ENCODE measurements at regions not wholly inside any gene's neighbourhood (a gene's known extent, or its start where the extent isn't known, plus 50 kb on each side); places are given as distances from the start of the nearest gene placed in this dataset.
"Not testable (repeated sequence)": the region's sequence is repeated elsewhere in the genome, so short reads cannot be mapped to it uniquely, and the experiment has no call there.

DNA sequence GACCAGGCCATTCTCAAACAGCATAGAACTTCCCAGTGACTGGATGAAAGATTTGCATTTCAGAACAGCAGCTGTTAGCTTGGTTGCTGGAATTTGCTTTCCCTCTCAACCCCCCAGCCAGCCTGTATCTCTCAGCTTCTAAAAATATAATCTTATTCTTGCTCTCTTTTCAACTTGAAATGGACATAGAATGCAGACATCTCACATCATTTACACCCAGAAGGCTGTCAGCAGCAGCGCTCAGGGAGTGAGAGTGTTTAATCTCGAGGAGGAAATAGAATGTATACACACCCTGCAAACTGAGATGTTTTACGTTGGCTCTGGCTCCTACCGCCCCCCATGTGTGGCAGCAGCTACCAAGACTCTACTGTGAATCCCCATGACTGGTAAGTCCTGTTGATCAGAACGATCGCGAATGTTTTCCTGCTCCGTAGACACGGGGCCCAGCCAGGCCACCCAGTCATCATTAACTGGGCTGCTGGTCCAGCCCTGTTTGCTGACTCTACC lies 163.4 kb upstream of the SLC24A3 start:
- Histone ChIP-seq H3K27ac (no peak overlapping the region), H3K4me3 (no peak overlapping the region), H3K36me3 (no peaks in the 10 kb centered on the region), H3K27me3 (no peaks in the 10 kb centered on the region), H3K9me3 (no peaks in the 10 kb centered on the region), H3K4me1 (peaks cover 0 to 3% of the 10 kb centered on the region in 2 donors)
- TF ChIP-seq POLR2A (IDR thresholded peaks at IDR 0.05) (no peak), POLR2AphosphoS5 (IDR thresholded peaks at IDR 0.05) (no peak)
- TF ChIP-seq, protein P1, sequence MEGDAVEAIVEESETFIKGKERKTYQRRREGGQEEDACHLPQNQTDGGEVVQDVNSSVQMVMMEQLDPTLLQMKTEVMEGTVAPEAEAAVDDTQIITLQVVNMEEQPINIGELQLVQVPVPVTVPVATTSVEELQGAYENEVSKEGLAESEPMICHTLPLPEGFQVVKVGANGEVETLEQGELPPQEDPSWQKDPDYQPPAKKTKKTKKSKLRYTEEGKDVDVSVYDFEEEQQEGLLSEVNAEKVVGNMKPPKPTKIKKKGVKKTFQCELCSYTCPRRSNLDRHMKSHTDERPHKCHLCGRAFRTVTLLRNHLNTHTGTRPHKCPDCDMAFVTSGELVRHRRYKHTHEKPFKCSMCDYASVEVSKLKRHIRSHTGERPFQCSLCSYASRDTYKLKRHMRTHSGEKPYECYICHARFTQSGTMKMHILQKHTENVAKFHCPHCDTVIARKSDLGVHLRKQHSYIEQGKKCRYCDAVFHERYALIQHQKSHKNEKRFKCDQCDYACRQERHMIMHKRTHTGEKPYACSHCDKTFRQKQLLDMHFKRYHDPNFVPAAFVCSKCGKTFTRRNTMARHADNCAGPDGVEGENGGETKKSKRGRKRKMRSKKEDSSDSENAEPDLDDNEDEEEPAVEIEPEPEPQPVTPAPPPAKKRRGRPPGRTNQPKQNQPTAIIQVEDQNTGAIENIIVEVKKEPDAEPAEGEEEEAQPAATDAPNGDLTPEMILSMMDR (IDR thresholded peaks at IDR 0.05), result no peak
- DNase-seq (ENCODE audit: low spot score in 2 of 2), result no peak
- intact Hi-C loops (cut with DNase I; ENCODE audit: low total_unique reads), result no loop called here

DNA sequence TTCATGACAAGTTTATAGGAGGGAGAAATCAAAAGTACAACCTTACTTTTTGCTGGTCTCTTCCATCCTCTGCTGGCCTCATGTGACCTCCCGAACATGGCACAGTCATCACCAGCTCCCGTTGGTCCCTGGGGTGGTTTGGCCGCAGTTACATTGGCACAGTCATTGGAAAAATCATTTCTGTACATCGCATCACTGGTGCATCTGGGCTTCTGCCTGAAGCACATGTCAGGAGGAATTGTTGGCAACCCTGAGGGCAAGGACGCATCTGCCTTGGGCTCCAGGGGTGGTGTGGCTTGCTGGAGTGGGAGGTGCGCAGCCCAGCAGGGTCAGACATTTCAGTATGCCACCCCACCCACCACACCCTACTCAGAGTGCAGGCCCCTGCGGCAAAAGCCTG lies 162.9 kb upstream of the SLC24A3 start:
- intact Hi-C loops (cut with DNase I; ENCODE audit: low total_unique reads), result no loop called here
- TF ChIP-seq, protein P1 (IDR thresholded peaks at IDR 0.05), result no peak
- no peak for TF ChIP-seq POLR2A (IDR thresholded peaks at IDR 0.05)
- no peak for TF ChIP-seq POLR2AphosphoS5 (IDR thresholded peaks at IDR 0.05)
- no peaks in the 10 kb centered on the region for H3K27me3 ChIP-seq
- H3K27ac ChIP-seq, result no peak overlapping the region
- no peaks in the 10 kb centered on the region for H3K9me3 ChIP-seq
- no peak overlapping the region for H3K4me3 ChIP-seq
- DNase-seq (ENCODE audit: low spot score in 2 of 2), result no peak
- H3K36me3 ChIP-seq, result no peaks in the 10 kb centered on the region
- H3K4me1 ChIP-seq, result peaks cover 0 to 3% of the 10 kb centered on the region in 2 donors

DNA sequence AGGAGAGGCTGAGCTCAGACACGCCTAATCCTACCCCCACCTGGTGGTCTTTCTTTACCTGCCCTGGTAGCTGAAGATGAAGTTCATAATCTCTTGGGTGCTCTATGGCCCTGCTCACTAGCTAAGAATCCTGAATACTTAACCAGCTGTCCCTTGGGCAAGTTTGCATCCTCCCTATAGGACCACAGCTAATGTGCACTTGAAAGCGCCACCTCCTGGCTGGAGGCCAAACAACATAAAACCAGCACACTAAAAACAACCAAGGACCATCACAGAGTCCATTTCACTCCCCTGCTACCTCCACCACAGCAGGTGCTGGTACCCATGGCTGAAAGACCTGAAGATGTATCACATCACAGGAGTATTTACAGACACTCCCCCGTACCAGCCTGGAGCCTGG lies 155.5 kb upstream of the SLC24A3 start:
- Histone ChIP-seq H3K4me3 (no peak overlapping the region), H3K4me1 (no peaks in the 10 kb centered on the region), H3K27ac (no peak overlapping the region), H3K27me3 (no peaks in the 10 kb centered on the region), H3K36me3 (no peaks in the 10 kb centered on the region), H3K9me3 (peaks cover 6 to 20% of the 10 kb centered on the region in 2 donors)
- no peak for DNase-seq (ENCODE audit: low spot score in 2 of 2)
- intact Hi-C loops (cut with DNase I; ENCODE audit: low total_unique reads), result loop anchor here (5.0 kb wide), 1 partner anchor 320 kb away; no protein-coding TSS in a partner anchor
- TF ChIP-seq POLR2A (IDR thresholded peaks at IDR 0.05), result no peak

DNA sequence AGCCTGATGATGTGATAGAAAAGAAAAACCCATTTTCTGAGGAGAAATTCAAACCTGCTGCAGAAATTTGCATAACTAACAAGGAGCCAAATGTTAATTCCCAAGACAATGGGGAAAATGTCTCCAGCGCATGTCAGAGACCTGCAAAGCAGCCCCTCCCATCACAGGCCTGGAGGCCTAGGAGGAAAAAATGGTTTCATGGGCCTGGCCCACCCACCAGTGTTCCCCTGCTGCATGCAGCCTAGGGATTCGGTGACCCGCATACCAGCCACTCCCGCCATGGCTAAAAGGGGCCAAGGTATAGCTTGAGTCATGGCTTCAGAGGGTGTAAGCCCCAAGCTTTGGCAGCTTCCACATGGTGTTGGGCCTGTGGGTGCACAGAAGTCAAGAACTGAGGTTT lies 147.7 kb upstream of the SLC24A3 start:
- H3K4me1 ChIP-seq; DNase-seq (ENCODE audit: low spot score in 2 of 2); H3K27ac ChIP-seq; H3K36me3 ChIP-seq; H3K27me3 ChIP-seq; H3K4me3 ChIP-seq: not testable (repeated sequence)
- intact Hi-C loops (cut with DNase I; ENCODE audit: low total_unique reads), result loop anchor here (10.0 kb wide), 2 partner anchors 810 to 1040 kb away; no protein-coding TSS in a partner anchor
- peaks cover 17 to 32% of the 10 kb centered on the region in 2 donors for H3K9me3 ChIP-seq

DNA sequence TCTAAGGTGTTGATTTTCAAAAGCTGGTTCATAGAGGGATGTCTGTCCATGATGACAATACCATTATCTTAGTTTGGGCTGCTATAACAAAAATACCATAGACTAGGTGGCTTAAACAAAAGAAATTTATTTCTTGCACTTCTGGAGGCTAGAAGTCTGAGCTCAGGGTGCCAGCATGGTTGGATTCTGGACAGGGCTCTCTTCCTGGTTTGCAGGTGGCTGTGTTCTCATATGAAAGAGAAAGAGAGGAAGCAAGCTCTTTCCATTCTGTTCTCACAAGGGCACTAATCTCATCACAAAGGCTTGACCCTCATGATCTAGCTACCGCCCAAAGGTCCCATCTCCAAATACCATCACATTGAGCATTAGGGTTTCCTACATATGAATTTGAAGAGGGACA lies 144.5 kb upstream of the SLC24A3 start:
- Histone ChIP-seq H3K27ac (no peak overlapping the region), H3K27me3 (no peaks in the 10 kb centered on the region), H3K36me3 (no peaks in the 10 kb centered on the region), H3K4me1 (no peaks in the 10 kb centered on the region), H3K4me3 (no peak overlapping the region), H3K9me3 (peaks cover 11 to 19% of the 10 kb centered on the region in 2 donors)
- DNase-seq (ENCODE audit: low spot score in 2 of 2), result no peak
- TF ChIP-seq POLR2AphosphoS5 (IDR thresholded peaks at IDR 0.05), result no peak
- intact Hi-C loops (cut with DNase I; ENCODE audit: low total_unique reads), result loop anchor here (10.0 kb wide), 2 partner anchors 807 to 1037 kb away; no protein-coding TSS in a partner anchor

DNA sequence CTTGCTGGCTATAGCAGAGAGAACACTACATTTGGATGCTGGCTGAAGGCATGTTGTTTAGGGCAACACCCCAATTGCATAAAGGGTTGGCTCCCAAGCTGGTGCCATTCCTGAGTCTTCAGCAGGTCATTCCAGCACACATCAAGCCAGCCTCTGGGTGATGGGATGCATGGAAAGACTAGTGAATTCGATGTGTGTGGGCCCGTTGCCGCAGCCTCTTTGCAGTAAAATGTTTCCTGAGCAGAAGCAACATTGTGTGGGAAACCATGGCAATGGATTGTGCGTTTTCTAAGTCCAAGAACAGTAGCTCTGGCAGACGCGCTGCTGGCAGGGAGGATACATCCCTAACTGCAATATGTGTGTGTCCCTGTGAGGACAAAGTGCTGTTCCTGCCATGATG lies 142.4 kb upstream of the SLC24A3 start:
- H3K4me3 ChIP-seq, result no peak overlapping the region
- DNase-seq (ENCODE audit: low spot score in 2 of 2), result no peak
- intact Hi-C loops (cut with DNase I; ENCODE audit: low total_unique reads), result no loop called here
- H3K36me3 ChIP-seq, result no peaks in the 10 kb centered on the region
- H3K27ac ChIP-seq, result no peak overlapping the region
- no peaks in the 10 kb centered on the region for H3K4me1 ChIP-seq
- no peaks in the 10 kb centered on the region for H3K27me3 ChIP-seq
- peaks cover 5 to 13% of the 10 kb centered on the region in 2 donors for H3K9me3 ChIP-seq
- TF ChIP-seq, protein P1 (IDR thresholded peaks at IDR 0.05), result no peak
- TF ChIP-seq POLR2AphosphoS5 (IDR thresholded peaks at IDR 0.05), result no peak
- TF ChIP-seq POLR2A (IDR thresholded peaks at IDR 0.05), result no peak

Data from breast epithelium (tissue), 4 donors.